K562 (cell line): ENCODE measurements at regions not wholly inside any gene's neighbourhood (a gene's known extent, or its start where the extent isn't known, plus 50 kb on each side); places are given as distances from the start of the nearest gene placed in this dataset.

Source experiments
- ATAC-seq: fragments of 200-7000 bp; cut with Tn5 transposase; 3 replicates; pipeline ENCODE4 v1.9.1; 2020; ENCODE audit warnings: moderate library complexity
- BruUV-seq: library from RNA; stranded (reverse); fragments of 400-500 nt; replicated peaks from 2 replicates; lab custom pipeline; 2021; lab: Mats Ljungman, UMichigan
- CTCF ChIA-PET: fragments of 300-600 bp; formaldehyde crosslinking; extraction: SDS; loops from one replicate; lab custom pipeline; 2021; ENCODE audit warnings: low intra/inter-chr PET ratio; lab: Yijun Ruan, JAX
- POLR2A ChIA-PET: fragments of 300-600, 350-650 bp; sonication (Branson Sonifier 250); formaldehyde crosslinking; extraction: SDS; loops from one replicate; lab custom pipeline; 2021; ENCODE audit warnings: antibody characterized with exemption, inconsistent platforms; lab: Yijun Ruan, JAX
- DNase-seq, 4 experiments: peaks; one replicate each; pipeline versions ENCODE4 v3.0.0 to v3.0.0-alpha.2; 2011 to 2018; ENCODE audit warnings: low spot score in 3 of 4, mixed read lengths in 3 of 4; ENCODE audit errors: extremely low read depth in 1 of 4
- FAIRE-seq: peaks from 2 replicates; lab custom pipeline; 2011; peaks lifted over from hg19 to GRCh38; lab: Jason Lieb, UNC
- H2AFZ ChIP-seq: 2 replicates; pipeline ENCODE4 v1.6.0; 2011; ENCODE audit warnings: low read depth, low read length, control low read depth, inconsistent platforms
- H3K27ac ChIP-seq: fragments of 200-600 bp; 3 replicates; pipeline ENCODE4 v1.8.0; 2011; ENCODE audit warnings: low read depth, mild to moderate bottlenecking, control low read depth, inconsistent platforms, low read length, moderate library complexity, mixed read lengths; ENCODE audit errors: extremely low read depth
- H3K27me3 ChIP-seq, 2 experiments: fragments of 300-600 bp in 1 of 2; 2 replicates in 1 of 2; 3 replicates in 1 of 2; pipeline versions ENCODE4 v1.6.0 to v1.8.0; 2011; ENCODE audit warnings: inconsistent platforms in 2 of 2, low read length in 2 of 2, mild to moderate bottlenecking in 1 of 2, mixed read lengths in 1 of 2, moderate library complexity in 1 of 2; ENCODE audit not compliant: control insufficient read depth in 2 of 2, insufficient read depth in 2 of 2
- H3K36me3 ChIP-seq: fragments of 300-600 bp; 3 replicates; pipeline ENCODE4 v1.8.0; 2011; ENCODE audit warnings: mild to moderate bottlenecking, low read length, inconsistent platforms; ENCODE audit not compliant: control insufficient read depth, insufficient read depth
- H3K4me1 ChIP-seq, 2 experiments: fragments of 200-600 bp in 1 of 2; replicated peaks in 1 of 2; 2 replicates in 1 of 2; 3 replicates in 1 of 2; pipeline versions ENCODE4 v1.5.1 to v1.8.0; 2011; ENCODE audit warnings: inconsistent platforms in 2 of 2, low read length in 2 of 2, mild to moderate bottlenecking in 1 of 2, mixed read lengths in 1 of 2, moderate library complexity in 1 of 2; ENCODE audit not compliant: control insufficient read depth in 2 of 2, insufficient read depth in 2 of 2
- H3K4me2 ChIP-seq: 2 replicates; pipeline ENCODE4 v1.6.1; 2011; ENCODE audit warnings: low read length, control low read depth, inconsistent platforms, mixed read lengths; ENCODE audit not compliant: insufficient read depth
- H3K4me3 ChIP-seq: fragments of 200-600 bp; sonication (generic), shearing (Covaris generic); 2 replicates; pipeline ENCODE4 v1.5.1; 2016; ENCODE audit warnings: control low read depth, inconsistent platforms
- H3K79me2 ChIP-seq: fragments of 200-600 bp; 3 replicates; pipeline ENCODE4 v1.8.0; 2011; ENCODE audit warnings: low read length, inconsistent platforms; ENCODE audit not compliant: control insufficient read depth, insufficient read depth
- H3K9ac ChIP-seq, 2 experiments: 2 replicates each; pipeline versions ENCODE4 v1.6.0 to v1.6.1; 2011; ENCODE audit warnings: low read depth in 2 of 2, low read length in 2 of 2, control low read depth in 1 of 2, inconsistent platforms in 1 of 2, mild to moderate bottlenecking in 1 of 2, mixed read lengths in 1 of 2; ENCODE audit not compliant: insufficient read depth in 1 of 2
- H3K9me1 ChIP-seq: one replicate; pipeline ENCODE4 v1.6.0; 2011; ENCODE audit warnings: inconsistent platforms, mild to moderate bottlenecking, low read length, moderate library complexity; ENCODE audit not compliant: control insufficient read depth, insufficient read depth
- H3K9me3 ChIP-seq: replicated peaks from 2 replicates; pipeline ENCODE4 v1.5.1; 2011; ENCODE audit warnings: low read depth, low read length, inconsistent platforms; ENCODE audit not compliant: control insufficient read depth, insufficient read depth
- H4K20me1 ChIP-seq: replicated peaks from 2 replicates; pipeline ENCODE4 v1.6.1; 2011; ENCODE audit warnings: low read length, inconsistent platforms, mixed read lengths; ENCODE audit not compliant: control insufficient read depth, insufficient read depth
- CREB1 ChIP-seq, 2 experiments: sonication (generic) in 1 of 2; formaldehyde crosslinking in 1 of 2; IDR thresholded peaks; 2 replicates each; pipeline versions ENCODE4 v1.6.1 to v1.8.0; 2012 to 2022; ENCODE audit warnings: inconsistent platforms in 1 of 2, mild to moderate bottlenecking in 1 of 2, missing genetic modification reagents in 1 of 2, moderate library complexity in 1 of 2
- EGR1 ChIP-seq: fragments of 450-650 bp; conservative IDR thresholded peaks from 2 replicates; pipeline ENCODE4 v1.6.1; 2017; ENCODE audit warnings: mild to moderate bottlenecking
- FOXK2 ChIP-seq, 2 experiments: fragments of 450-650 bp; IDR thresholded peaks in 1 of 2; conservative IDR thresholded peaks in 1 of 2; 2 replicates each; pipeline ENCODE4 v1.6.1; 2016; ENCODE audit warnings: low read depth in 2 of 2, mild to moderate bottlenecking in 1 of 2
- MAZ ChIP-seq, 2 experiments: fragments of 450-650 bp in 1 of 2; sonication (generic) in 1 of 2; formaldehyde crosslinking; IDR thresholded peaks in 1 of 2; conservative IDR thresholded peaks in 1 of 2; 2 replicates each; pipeline versions ENCODE4 v1.4.0 to v1.5.0; 2020; ENCODE audit warnings: mild to moderate bottlenecking in 1 of 2, missing genetic modification reagents in 1 of 2
- NBN ChIP-seq: fragments of 450-650 bp; IDR thresholded peaks from 2 replicates; pipeline ENCODE4 v1.6.1; 2016; ENCODE audit warnings: low read depth, mild to moderate bottlenecking
- NR3C1 ChIP-seq: sonication (generic); formaldehyde crosslinking; IDR thresholded peaks from 2 replicates; pipeline ENCODE4 v1.8.1; 2022; ENCODE audit warnings: missing genetic modification reagents
- POLR2H ChIP-seq: IDR thresholded peaks from 2 replicates; pipeline ENCODE4 v1.6.1; 2016; ENCODE audit warnings: missing genetic modification characterization, low read depth, mild to moderate bottlenecking, control low read depth, missing compliant biosample characterization, moderate library complexity
- RBM39 ChIP-seq: fragments of 200-400 bp; formaldehyde crosslinking; optimal IDR thresholded peaks from 2 replicates; pipeline ENCODE3; 2018; ENCODE audit warnings: low read depth, low read length
- TAF1 ChIP-seq: IDR thresholded peaks from 2 replicates; pipeline ENCODE4 v1.6.1; 2011; ENCODE audit warnings: mild to moderate bottlenecking, low read length, moderate library complexity; ENCODE audit not compliant: insufficient read depth, control insufficient read depth, severe bottlenecking; ENCODE audit errors: extremely low read depth
- ZMIZ1 ChIP-seq, 2 experiments: fragments of 150-350 bp in 1 of 2; IDR thresholded peaks; 2 replicates each; pipeline ENCODE4 v1.6.1; 2012 to 2016; ENCODE audit warnings: low read depth in 2 of 2, low read length in 2 of 2, mild to moderate bottlenecking in 1 of 2, moderate library complexity in 1 of 2
- ZNF316 ChIP-seq: fragments of 450-650 bp; IDR thresholded peaks from 2 replicates; pipeline ENCODE4 v1.6.1; 2016
- ZNF395 ChIP-seq: fragments of 200-800 bp; sonication (Bioruptor generic); IDR thresholded peaks from 2 replicates; pipeline ENCODE4 v1.6.1; 2017; ENCODE audit warnings: missing genetic modification characterization, missing compliant biosample characterization
- WGBS: fragments of 100-300 bp; shearing (Covaris generic); methylation state at CpG from one replicate; pipeline ENCODE4 v1.1.6; 2016; ENCODE audit warnings: low coverage, mixed read lengths; ENCODE audit not compliant: insufficient coverage; ENCODE audit errors: missing lambda C conversion rate; 5-methylcytosine and 5-hydroxymethylcytosine counted together
- in situ Hi-C: fragments of 300-500 bp; cut with MboI; formaldehyde crosslinking; loops from 4 replicates; pipeline ENCODE4 v1.15.0; 2018; ENCODE audit warnings: inconsistent platforms, mixed read lengths
- intact Hi-C: fragments of 100-400 bp; cut with micrococcal nuclease; formaldehyde crosslinking; loops from 2 replicates; pipeline ENCODE4 v1.14.2; 2022

GRCh38 chr5:2271316-2271715, 388.6 kb upstream of the IRX4 start:
- no peaks in the 10 kb centered on the region for H3K79me2 ChIP-seq
- ChIA-PET CTCF (no interaction called here), POLR2A (no interaction called here)
- H3K9me1 ChIP-seq: no peaks in the 10 kb centered on the region
- no peak overlapping the region for H2AFZ ChIP-seq
- H3K27me3 ChIP-seq: peaks cover 18 to 47% of the 10 kb centered on the region in 2 experiments; a peak in 4 of 5 replicates
- H3K27ac ChIP-seq: no peak overlapping the region
- DNase-seq (no peak), FAIRE-seq (no peak), ATAC-seq (no peak)
- H3K4me2 ChIP-seq: no peak overlapping the region
- H3K9me3 ChIP-seq: no peaks in the 10 kb centered on the region
- 2% methylated on average over 7 of the region's 8 CpGs for WGBS
- H3K4me1 ChIP-seq: no peaks in the 10 kb centered on the region
- intact Hi-C loops (no loop called here), in situ Hi-C loops (no loop called here)
- no peaks in the 10 kb centered on the region for H3K36me3 ChIP-seq
- no TSS peak for BruUV-seq
- H3K4me3 ChIP-seq: no peak overlapping the region
- TF ChIP-seq TAF1 (no peak), NR3C1 (CRISPR knock-in tag) (no peak)
- H4K20me1 ChIP-seq: no peaks in the 10 kb centered on the region
- no peak overlapping the region for H3K9ac ChIP-seq

- no peak overlapping the region for H3K4me2 ChIP-seq
- no peak overlapping the region for H2AFZ ChIP-seq
- ATAC-seq (no peak), FAIRE-seq (no peak), DNase-seq (no peak)
- H3K4me3 ChIP-seq: no peak overlapping the region
- H3K79me2 ChIP-seq: no peaks in the 10 kb centered on the region
- no peak overlapping the region for H3K9ac ChIP-seq
- ChIA-PET CTCF (no interaction called here), POLR2A (no interaction called here)
- no peaks in the 10 kb centered on the region for H4K20me1 ChIP-seq
- BruUV-seq: no TSS peak
- H3K36me3 ChIP-seq: no peaks in the 10 kb centered on the region
- in situ Hi-C loops (no loop called here), intact Hi-C loops (no loop called here)
- H3K9me3 ChIP-seq: no peaks in the 10 kb centered on the region
- H3K4me1 ChIP-seq: no peaks in the 10 kb centered on the region
- H3K27ac ChIP-seq: no peak overlapping the region
- H3K27me3 ChIP-seq: peaks cover 12 to 38% of the 10 kb centered on the region in 2 experiments; a peak in 4 of 5 replicates
- no peaks in the 10 kb centered on the region for H3K9me1 ChIP-seq
- 4% methylated on average over 11 of the region's 11 CpGs for WGBS
- TF ChIP-seq RBM39: no peak
- TF ChIP-seq MAZ (CRISPR knock-in tag; conservative IDR thresholded peaks at IDR 0.05 in 1 of 2, IDR thresholded peaks at IDR 0.05 in 1 of 2): no peak
- TF ChIP-seq ZNF395 (CRISPR knock-in tag): no peak
- TF ChIP-seq POLR2H (tag): no peak
- no peak for TF ChIP-seq FOXK2 (conservative IDR thresholded peaks at IDR 0.05 in 1 of 2, IDR thresholded peaks at IDR 0.05 in 1 of 2; ENCODE audit: low read depth in 2 of 2)
- no peak for TF ChIP-seq EGR1
- no peak for TF ChIP-seq CREB1 (IDR thresholded peaks at IDR 0.05)
- TF ChIP-seq CREB1 (CRISPR knock-in tag; IDR thresholded peaks at IDR 0.05): no peak
- no peak for TF ChIP-seq ZMIZ1 (IDR thresholded peaks at IDR 0.05; ENCODE audit: low read depth in 2 of 2, low read length in 2 of 2)
- no peak for TF ChIP-seq NBN
- TF ChIP-seq ZNF316: no peak
Observed at GRCh38 chr5:2270467-2270866, 387.7 kb upstream of the IRX4 start.
